ENCODE measurements at regions not wholly inside any gene's neighbourhood (a gene's known extent, or its start where the extent isn't known, plus 50 kb on each side); places are given as distances from the start of the nearest gene placed in this dataset.
A peak's percentile ranks its signal among the peaks of the same experiment; 100 is the strongest.

DNA sequence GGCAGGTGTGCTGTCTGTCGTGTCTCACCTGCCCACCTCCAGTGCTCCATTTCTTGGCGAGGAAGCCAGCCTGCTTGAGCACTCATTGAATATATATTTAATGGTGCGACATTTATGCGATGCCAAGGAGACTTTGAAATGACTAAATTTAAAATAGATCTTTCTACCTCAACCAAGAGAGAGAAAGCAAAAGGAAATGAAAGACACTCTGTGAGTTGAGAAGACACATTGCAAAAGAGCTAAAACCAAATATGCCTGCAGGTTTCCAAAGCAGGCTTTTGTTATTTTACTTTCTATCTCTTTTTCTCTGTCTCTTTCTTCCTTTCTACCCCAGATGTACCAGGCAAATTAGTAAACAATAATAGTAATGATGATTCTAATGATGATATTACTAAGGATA is 53.6 kb upstream of the AOAH start:
- Histone ChIP-seq H3K36me3 (ENCODE audit: control insufficient read depth, insufficient read depth, low read length) (no peaks in the 10 kb centered on the region), H3K27me3 (ENCODE audit: control insufficient read depth, insufficient read depth, low read length) (no peaks in the 10 kb centered on the region), H3K4me3 (ENCODE audit: low read depth, low read length) (no peak overlapping the region)
- FAIRE-seq (no peak), DNase-seq (ENCODE audit: low read depth) (no peak)
- TF ChIP-seq, protein P1, sequence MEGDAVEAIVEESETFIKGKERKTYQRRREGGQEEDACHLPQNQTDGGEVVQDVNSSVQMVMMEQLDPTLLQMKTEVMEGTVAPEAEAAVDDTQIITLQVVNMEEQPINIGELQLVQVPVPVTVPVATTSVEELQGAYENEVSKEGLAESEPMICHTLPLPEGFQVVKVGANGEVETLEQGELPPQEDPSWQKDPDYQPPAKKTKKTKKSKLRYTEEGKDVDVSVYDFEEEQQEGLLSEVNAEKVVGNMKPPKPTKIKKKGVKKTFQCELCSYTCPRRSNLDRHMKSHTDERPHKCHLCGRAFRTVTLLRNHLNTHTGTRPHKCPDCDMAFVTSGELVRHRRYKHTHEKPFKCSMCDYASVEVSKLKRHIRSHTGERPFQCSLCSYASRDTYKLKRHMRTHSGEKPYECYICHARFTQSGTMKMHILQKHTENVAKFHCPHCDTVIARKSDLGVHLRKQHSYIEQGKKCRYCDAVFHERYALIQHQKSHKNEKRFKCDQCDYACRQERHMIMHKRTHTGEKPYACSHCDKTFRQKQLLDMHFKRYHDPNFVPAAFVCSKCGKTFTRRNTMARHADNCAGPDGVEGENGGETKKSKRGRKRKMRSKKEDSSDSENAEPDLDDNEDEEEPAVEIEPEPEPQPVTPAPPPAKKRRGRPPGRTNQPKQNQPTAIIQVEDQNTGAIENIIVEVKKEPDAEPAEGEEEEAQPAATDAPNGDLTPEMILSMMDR (IDR thresholded peaks at IDR 0.05; ENCODE audit: insufficient read depth, low read length, severe bottlenecking): no peak

- Histone ChIP-seq H3K4me3 (ENCODE audit: low read depth, low read length) (no peak overlapping the region), H3K36me3 (ENCODE audit: control insufficient read depth, insufficient read depth, low read length) (no peaks in the 10 kb centered on the region), H3K27me3 (ENCODE audit: control insufficient read depth, insufficient read depth, low read length) (no peaks in the 10 kb centered on the region)
- TF ChIP-seq, protein P1 (IDR thresholded peaks at IDR 0.05; ENCODE audit: insufficient read depth, low read length, severe bottlenecking): no peak
- peak; percentile 28 for FAIRE-seq
- no peak for DNase-seq (ENCODE audit: low read depth)
Measured at GRCh38 chr7:36777062-36777461, 52.8 kb upstream of the AOAH start.

GRCh38 chr7:36775676-36776075 is 51.4 kb upstream of the AOAH start:
- H3K27me3 ChIP-seq (ENCODE audit: control insufficient read depth, insufficient read depth, low read length): no peaks in the 10 kb centered on the region
- FAIRE-seq (no peak), DNase-seq (ENCODE audit: low read depth) (no peak)
- no peak overlapping the region for H3K4me3 ChIP-seq (ENCODE audit: low read depth, low read length)
- no peaks in the 10 kb centered on the region for H3K36me3 ChIP-seq (ENCODE audit: control insufficient read depth, insufficient read depth, low read length)
- TF ChIP-seq, protein P1 (IDR thresholded peaks at IDR 0.05; ENCODE audit: insufficient read depth, low read length, severe bottlenecking): no peak

- FAIRE-seq (no peak), DNase-seq (ENCODE audit: low read depth) (no peak)
- Histone ChIP-seq H3K4me3 (ENCODE audit: low read depth, low read length) (no peak overlapping the region), H3K36me3 (ENCODE audit: control insufficient read depth, insufficient read depth, low read length) (no peaks in the 10 kb centered on the region), H3K27me3 (ENCODE audit: control insufficient read depth, insufficient read depth, low read length) (no peaks in the 10 kb centered on the region)
- TF ChIP-seq, protein P1 (IDR thresholded peaks at IDR 0.05; ENCODE audit: insufficient read depth, low read length, severe bottlenecking): no peak
Measured at GRCh38 chr7:36775061-36775620, 50.8 kb upstream of the AOAH start.
